GM18907 (cell line): ENCODE measurements at regions not wholly inside any gene's neighbourhood (a gene's known extent, or its start where the extent isn't known, plus 50 kb on each side); places are given as distances from the start of the nearest gene placed in this dataset.
"Not testable (repeated sequence)": the region's sequence is repeated elsewhere in the genome, so short reads cannot be mapped to it uniquely, and the experiment has no call there.

Experiments
- ATAC-seq: cut with Tn5 transposase; IDR thresholded peaks from one replicate; pipeline ENCODE4 v1.9.1; 2021; ENCODE audit warnings: mild to moderate bottlenecking, moderate library complexity; ENCODE audit not compliant: unreplicated experiment

DNA sequence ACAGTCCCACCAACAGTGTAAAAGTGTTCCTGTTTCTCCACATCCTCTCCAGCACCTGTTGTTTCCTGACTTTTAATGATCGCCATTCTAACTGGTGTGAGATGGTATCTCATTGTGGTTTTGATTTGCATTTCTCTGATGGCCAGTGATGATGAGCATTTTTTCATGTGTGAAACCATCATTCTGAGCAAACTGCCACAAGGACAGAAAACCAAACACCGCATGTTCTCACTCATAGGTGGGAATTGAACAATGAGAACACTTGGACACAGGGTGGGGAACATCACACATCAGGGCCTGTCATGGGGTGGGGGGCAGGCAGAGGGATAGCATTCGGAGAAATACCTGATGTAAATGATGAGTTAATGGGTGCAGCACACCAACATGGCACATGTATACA, 240.8 kb downstream of the FAT3 start:
- not testable (repeated sequence) for ATAC-seq

DNA sequence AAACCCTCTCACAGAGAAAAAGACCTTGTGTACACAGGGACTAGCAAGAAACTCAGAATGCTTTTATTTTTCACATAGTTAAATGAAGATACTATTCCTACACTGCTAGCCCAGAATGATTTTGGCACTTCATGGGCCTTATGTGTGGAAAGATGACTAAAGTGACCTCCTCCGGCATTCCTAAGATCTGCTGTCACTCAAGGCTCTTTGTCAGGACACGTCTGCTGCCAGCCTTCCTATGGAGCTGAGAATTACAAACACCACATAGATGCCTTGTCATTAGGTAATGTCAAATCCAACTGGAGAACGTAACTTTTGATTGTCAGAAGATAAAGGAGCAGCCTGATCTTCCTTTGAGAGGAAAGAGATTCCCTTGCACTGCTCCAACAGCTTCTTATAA, 249.1 kb downstream of the FAT3 start:
- ATAC-seq = no peak

DNA sequence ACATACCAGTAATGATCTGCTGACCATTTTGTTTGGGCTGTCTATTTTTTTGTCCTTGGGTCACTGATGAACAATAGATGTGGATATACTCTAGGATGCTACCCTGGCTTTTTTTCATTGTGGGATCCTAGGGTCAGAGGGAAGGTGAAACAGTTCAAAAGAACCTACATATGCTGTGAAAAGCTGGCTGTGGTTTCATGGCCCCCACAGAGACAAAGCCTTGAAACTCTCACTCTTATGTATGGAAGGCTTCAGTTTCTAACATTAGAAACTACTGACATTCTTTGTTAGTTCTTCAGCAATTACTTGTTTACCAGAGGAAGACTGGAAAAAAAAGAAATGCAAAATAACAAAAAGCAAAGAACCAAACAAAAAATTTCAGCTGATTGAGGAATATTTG, 250.7 kb downstream of the FAT3 start:
- ATAC-seq = no peak

DNA sequence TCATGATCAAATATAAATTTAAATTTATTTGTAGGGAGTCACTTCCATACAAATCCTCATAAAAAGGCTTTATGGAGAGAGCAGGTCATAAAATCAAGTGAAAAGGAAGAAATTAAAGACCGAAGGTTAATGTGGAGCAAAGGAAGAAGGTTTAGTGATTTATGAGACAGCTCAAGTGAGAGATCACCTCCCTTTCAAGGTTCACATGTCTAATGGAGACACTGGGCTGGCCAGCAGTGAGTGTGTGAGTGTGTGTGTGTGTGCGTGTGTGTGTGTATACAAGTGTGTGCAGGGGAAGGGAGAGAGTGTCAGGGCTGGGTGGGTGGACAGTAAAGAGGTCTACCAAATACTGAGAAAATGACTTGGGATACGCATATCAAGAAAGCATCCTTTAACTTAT, 251.2 kb downstream of the FAT3 start:
- ATAC-seq = no peak

DNA sequence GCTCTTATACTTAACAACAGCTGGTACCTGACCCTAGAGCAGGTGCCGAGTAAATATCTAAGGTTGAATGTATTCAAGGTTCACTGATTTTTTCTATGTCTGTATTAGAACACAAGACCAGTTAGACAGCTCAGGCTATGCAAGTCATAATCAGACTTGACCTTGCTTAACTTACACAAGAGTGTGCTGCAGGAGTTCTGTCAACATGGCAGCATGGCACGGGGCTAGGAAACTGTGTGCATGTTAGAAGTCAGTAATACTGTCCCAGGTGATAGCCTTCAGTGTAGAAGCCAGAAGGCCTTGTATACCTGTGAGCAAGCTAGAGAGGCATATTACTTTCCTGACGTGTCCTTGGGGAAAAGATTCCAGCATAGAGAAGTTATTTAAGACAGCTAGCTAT, 253.1 kb downstream of the FAT3 start:
- ATAC-seq = no peak

DNA sequence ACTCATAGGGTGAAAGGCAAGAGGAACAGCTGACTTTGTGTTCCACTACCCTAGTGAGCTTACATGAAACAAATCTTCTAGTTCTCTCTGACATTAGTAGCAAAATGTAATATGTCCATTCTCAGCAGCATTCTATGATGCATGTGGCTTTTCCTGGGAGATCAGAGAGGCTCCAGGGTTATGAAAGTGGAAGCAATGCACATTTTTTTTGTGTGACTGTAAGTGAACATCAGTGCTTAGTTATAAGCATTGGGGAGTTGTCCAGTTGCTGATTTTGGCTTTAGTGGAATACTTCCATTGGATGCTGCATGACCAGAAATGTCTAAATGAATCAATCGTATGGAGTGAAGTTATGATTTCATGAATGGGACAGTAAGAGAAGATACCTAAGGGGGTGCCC, 255.9 kb downstream of the FAT3 start:
- ATAC-seq = no peak

DNA sequence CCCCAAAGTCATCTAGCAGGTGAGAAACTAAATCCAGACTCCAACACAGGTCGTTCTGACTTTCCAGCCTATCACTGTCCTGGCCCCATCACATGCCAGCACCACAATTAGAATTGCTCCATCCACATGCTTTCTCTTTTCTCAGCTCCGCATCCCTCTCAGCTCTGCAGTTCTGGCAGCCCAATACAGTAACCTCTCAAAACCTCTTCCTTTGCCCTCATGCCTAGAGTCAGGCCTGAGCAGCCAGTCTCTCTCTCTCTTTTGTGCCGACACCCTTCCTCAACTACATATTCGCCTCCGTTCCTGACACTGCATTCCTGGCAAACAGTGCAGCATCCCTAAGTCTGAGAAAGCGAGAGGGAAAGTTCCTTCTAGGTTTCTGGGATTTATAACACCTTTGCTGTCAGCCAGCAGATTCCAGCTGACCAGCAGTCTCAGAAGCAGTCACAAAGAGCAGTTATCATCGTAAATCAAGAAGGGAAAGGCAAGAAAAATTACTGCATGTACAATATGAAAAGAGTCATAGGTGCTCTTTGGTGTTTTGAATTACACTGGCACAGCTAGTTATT, 258.0 kb downstream of the FAT3 start:
- no peak for ATAC-seq

DNA sequence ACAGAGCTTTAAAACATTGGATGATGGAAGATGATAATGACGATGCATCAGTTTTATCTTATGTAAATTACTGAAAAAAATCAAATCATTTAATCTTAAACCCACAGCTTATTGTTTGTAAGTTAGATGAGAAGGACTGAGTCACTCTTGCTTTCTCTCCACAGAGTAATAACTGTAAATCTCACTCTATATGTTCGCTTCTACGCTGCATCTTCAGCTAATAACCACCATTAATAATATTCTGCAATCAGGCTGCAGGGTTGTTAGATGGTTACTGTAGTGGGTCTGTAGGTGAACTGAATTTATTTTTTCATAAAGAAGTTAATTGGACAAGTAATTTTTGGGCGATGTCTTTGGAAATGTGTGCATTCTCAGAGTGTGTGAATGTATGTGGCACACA, 260.0 kb downstream of the FAT3 start:
- ATAC-seq = no peak

DNA sequence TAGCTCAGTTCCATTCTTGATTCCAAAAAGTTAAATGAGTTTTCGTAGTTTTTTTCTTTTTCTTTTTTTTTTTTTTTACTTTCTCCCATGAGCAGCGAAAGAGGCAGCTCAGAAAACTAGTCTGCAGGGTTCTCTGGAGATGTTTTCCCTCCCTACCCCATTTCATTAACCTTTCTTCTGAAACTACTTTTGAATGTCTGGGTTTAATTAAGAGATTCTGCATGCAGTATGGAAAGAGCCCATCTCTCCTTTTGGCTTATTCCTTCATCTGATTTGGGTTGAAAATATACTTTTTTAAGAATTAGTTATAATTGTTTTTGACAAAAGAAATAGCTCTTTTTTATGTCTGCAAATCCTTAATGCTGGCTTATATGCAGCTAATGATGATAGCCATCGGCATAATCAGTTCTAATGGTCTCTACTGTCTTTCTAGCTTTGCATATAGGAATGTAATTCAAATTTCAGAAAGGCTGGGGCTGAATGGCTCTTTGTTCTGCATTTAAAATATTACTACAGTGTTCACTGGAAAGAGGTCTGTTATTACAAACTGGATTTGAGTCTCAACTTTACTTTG, 265.3 kb downstream of the FAT3 start:
- ATAC-seq = no peak

DNA sequence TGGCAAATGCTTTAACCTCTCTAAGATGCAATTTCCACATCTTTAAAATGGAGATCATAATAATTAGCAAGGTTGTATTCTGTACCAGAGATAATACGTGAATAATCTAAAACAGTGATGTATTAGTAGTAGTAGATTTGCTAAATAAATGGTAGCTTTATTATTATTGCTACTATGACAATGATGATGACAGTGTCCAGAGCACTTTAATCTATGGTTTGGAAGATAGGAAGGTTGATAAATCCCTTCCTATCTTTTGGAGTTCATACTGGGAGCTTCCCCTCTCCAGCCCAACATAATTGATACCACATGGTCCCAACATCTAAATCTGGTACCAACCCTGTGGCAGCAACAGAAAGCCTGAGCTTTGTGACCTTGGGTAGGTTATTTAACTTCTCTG, 267.8 kb downstream of the FAT3 start:
- ATAC-seq = no peak

DNA sequence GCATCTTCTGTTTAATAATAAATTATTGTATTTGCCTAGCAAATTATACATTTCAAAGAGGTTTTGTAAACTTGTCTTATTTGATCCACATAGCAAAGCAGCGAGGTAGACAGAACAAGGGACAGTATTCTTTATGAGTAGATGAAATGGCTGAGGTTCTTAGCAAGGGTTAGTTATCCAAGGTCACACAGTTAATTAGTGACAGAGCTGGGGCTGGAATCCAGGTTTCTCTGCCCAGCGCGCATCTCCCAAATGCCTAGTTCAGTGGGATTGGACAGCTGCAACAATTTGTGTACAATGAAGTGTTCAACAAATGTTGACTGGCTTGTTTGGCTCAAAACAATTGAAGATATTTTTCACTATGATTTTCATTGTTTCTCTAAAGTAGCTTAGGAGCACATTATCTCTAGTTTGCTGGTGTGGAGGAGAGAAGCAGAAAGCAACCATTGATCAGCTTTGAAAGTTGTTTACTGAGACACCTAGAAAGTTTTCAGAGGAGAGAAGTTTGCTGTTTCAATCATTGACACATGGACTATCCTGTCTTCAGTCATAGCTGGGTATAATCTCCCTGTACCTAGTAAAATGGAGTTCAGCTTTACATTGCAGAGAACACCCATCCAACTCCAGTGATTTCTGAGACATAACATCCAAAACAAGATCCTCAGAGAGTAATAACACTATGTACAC, 270.6 kb downstream of the FAT3 start:
- no peak for ATAC-seq

DNA sequence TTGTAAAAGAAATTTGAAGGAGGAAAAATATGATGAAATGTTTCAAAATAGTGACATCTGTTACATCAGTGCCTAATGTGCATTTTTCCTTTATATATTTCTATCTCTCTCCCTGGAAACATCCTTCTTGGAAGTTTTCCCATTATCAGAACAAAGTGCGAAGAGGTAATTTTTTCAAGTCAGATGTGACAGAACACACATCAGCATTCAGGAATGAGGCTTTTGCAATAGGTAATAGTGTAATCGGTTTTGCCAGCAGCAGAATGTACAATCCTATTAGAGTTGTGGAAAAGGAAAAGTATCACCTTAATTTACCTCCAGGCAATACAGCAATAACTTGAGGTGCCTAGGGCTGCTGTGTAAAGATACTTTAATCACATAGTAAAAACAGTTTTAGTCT, 275.8 kb downstream of the FAT3 start:
- no peak for ATAC-seq

DNA sequence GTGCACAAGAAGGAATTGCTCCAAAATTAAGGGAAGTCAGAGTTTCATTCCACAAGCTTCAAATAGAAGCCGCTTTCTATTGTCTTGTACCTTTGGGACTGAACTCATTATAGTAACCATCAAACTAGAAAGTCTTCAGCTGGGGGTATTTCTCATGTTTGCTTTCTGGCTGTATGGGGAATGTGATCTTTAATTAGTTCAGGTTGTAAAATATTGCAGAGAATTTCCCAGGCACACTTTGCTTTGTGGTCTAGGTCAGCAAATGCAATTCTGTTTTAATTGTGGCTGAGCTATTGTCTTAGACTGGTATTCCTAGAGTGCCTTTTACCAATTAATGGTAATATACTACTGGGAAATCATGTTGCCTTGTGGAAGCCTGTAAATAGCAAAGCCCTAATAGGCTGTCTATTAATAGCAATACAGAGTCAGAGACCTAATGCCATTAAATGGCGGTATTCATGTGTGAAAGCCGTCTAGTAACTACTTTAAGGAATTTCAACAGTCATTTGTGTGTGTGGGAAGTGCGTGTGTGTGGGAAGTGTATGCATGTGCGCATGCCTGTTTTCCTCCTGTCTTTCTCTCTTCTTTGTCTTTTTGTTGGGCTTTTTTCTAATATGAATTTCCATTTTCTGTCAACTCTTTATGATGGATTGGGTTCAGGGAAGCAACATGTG, 276.6 kb downstream of the FAT3 start:
- no peak for ATAC-seq

DNA sequence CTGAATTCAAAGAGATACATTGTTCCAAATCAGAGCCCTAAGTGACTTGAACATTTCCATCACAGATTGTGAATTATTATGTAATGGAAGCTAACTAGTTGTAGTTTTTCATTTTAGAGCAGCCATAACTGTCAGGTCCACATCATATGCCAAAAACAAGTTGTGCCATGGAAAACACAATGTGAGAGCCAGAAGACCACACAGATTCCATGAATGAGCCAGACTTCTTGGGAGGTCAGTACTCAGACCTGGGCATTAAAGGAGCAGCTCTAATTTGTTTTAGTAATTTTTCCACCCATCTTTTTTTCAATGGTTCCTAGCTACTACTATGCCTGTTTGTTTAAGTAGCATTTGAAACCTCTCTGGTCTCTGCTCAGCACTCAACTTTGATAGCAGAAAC, 279.4 kb downstream of the FAT3 start:
- no peak for ATAC-seq

DNA sequence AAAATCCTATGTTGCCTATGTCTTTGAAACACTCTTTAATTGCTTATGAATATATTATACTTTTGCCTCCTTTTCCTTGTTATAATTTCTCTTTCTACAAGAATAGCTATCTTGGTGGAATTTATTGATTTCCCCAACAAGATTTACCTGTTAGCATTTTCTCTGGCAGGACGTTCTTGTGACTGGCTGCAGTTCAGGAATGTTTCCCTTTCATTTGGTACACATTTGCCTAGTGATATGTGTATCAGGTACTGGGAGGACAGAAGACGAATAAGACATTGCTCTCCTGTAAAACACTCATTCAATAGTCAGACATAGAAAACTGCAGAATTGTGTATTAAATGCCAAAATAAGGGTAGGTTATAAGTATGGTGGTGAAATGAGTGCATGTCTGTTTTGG, 279.9 kb downstream of the FAT3 start:
- no peak for ATAC-seq

DNA sequence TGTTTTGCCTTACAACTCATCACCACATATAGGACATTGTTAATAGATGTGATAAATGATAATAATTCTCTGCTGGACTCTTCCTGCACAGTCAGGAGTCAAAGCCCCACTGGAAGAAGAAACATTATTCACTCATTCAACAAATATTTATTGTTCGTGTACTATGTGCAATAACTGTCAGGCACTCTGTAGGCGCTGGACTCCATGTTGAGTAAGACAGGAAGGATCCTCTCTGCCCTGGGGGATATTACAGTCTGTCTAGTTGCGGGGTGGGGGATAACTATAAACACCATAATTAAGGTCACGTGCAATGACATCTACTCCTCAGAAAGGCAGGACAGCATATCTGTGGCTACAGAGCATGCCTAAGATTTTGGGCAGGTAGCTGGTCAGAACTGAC, 281.1 kb downstream of the FAT3 start:
- no peak for ATAC-seq

DNA sequence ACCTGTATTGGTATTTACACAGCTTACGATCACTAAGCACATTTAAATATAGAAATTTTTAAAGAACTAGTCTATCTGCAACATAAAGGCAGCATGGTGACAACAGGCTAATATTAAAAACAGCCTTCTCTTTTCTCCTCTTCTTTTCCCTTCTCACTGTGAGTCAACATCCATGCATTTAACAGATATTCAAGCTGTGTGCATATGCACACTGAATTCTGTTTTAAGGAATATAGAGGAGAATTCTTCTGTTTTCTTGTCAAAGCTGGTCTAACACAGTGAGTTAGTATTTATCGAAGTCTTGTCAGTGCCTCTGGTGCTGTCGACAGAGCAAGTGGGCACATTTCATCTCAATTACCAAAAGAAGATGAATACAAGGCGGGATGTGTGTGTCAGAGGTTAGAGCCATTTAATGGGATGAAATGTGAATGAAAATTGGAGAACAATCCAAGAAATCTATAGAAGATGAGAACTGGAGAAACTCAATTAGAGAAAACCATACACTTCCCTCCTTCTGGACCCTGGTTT, 282.3 kb downstream of the FAT3 start:
- no peak for ATAC-seq

DNA sequence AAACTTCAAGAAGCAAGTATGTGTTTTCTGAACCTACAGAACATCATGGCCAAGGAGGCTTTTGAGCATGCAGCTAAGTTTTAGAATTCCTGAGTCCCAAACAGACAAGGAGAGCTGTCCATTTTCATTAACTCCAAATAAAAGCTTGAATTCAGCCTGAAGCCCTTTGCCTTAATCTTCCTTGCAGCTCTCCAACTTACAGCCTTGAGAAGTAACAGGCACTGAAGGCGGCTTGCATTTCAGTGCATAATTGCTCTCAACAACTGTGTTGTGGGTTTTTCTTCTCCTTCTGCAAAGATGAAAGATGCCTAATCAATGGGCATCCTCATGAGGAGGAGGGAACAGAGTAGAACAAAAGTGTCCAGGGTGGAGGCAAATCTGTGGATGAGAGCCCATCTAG, 286.0 kb downstream of the FAT3 start:
- no peak for ATAC-seq

DNA sequence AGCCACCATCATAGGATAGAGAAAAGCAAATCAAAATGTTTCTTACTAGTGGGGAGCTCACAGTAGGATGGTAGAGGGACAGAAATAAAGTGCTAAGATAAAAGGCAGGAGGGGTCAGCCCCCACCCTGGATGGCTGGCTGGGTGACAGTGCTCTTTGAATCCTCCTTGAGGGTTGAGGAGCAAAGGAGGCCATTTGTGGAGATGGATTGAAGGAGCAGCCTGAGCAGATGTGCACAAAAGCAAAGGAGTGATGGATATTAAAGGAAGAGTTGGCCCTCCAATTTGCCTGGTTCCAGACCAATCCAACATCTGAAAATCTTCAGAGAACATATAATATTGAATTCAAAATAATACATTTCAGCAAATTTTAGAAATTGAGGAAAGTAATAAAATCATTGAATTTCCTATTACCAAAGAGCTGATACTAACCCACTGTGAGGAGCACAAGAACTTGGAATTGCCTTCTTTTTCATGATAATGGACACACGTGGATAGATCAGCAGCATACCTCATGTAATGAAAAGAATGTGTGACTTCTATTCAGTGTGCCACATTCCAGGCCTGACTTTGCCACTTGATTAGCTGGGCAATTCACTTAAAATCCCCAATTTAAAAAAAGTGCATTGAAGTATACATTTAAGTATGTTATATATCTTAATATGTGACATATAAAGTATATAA, 287.0 kb downstream of the FAT3 start:
- no peak for ATAC-seq

DNA sequence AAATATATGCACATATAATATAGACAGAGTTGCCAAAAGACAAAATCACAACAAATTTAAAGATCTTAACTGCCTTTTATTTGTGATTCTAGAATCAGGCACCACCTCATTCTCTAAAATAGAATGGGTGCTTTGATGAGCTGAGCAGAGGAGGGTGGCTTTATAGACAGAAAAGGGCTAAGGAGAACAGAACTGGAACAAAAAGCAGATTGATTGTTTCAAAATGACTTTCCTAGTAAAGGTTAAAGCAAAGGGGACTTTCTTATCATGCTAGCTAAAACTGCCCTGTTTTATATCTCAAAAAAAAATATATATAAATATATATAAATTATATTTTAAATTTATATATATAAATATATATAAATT, 287.6 kb downstream of the FAT3 start:
- no peak for ATAC-seq

DNA sequence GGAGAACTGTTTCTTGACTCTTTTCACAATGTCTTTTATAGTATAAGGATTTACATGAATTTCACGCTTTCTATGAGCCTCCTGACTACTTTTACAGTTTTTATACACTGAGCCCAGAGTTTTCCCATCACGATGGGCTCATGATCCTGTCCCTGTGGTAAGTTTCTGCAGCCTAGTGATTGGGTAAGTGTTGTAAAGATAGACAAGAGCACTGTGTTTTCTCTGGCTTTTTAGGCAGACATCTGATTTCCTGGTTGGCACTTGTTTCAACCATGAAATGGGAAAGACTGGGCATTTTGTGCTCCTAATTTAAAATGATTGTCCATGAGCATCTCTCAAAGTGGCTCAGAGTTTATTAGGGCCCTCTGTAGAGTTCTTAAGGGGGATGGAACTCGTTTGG, 299.0 kb downstream of the FAT3 start:
- ATAC-seq = no peak

DNA sequence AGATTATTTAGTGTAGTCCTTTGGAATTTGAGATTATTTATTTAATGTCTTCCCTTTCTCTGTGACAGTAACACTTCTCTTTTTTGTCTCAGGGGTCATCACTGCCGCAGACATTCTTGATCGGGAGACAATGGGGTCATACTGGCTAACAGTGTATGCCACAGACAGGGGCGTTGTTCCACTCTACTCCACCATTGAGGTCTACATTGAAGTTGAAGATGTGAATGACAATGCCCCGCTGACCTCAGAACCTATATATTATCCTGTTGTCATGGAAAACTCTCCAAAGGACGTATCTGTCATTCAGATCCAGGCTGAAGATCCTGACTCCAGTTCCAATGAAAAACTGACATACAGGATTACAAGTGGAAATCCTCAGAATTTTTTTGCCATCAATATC, 299.9 kb downstream of the FAT3 start:
- ATAC-seq = no peak
